ENCODE measurements at regions not wholly inside any gene's neighbourhood (a gene's known extent, or its start where the extent isn't known, plus 50 kb on each side); places are given as distances from the start of the nearest gene placed in this dataset.
A peak's percentile ranks its signal among the peaks of the same experiment; 100 is the strongest.

GRCh38 chrX:151821226-151821625 lies 86.7 kb downstream of the CNGA2 start:
- no peaks in the 10 kb centered on the region for H3K9me2 ChIP-seq (ENCODE audit: insufficient read depth, low read length)
- no peak overlapping the region for H3K4me2 ChIP-seq (ENCODE audit: low read length)
- TF ChIP-seq RAD21 (conservative IDR thresholded peaks at IDR 0.05) (no peak), POLR2AphosphoS5 (IDR thresholded peaks at IDR 0.05) (no peak), EZH2 (IDR thresholded peaks at IDR 0.05; ENCODE audit: borderline replicate concordance, insufficient read depth, low read length, poor library complexity, severe bottlenecking) (no peak), REST (IDR thresholded peaks at IDR 0.05; ENCODE audit: borderline replicate concordance) (no peak), TAF1 (IDR thresholded peaks at IDR 0.05; ENCODE audit: low read depth) (no peak), MXI1 (conservative IDR thresholded peaks at IDR 0.05; ENCODE audit: poor library complexity, severe bottlenecking) (no peak), SMC3 (conservative IDR thresholded peaks at IDR 0.05; ENCODE audit: poor library complexity) (no peak)
- TF ChIP-seq, protein P1, sequence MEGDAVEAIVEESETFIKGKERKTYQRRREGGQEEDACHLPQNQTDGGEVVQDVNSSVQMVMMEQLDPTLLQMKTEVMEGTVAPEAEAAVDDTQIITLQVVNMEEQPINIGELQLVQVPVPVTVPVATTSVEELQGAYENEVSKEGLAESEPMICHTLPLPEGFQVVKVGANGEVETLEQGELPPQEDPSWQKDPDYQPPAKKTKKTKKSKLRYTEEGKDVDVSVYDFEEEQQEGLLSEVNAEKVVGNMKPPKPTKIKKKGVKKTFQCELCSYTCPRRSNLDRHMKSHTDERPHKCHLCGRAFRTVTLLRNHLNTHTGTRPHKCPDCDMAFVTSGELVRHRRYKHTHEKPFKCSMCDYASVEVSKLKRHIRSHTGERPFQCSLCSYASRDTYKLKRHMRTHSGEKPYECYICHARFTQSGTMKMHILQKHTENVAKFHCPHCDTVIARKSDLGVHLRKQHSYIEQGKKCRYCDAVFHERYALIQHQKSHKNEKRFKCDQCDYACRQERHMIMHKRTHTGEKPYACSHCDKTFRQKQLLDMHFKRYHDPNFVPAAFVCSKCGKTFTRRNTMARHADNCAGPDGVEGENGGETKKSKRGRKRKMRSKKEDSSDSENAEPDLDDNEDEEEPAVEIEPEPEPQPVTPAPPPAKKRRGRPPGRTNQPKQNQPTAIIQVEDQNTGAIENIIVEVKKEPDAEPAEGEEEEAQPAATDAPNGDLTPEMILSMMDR (IDR thresholded peaks at IDR 0.05; ENCODE audit: poor library complexity, severe bottlenecking): no peak
- H4K20me1 ChIP-seq (ENCODE audit: insufficient read depth): no peaks in the 10 kb centered on the region
- H3K9me3 ChIP-seq (ENCODE audit: low read length): no peaks in the 10 kb centered on the region
- no peaks in the 10 kb centered on the region for H3F3A ChIP-seq (ENCODE audit: insufficient read depth, low read length, poor library complexity, severe bottlenecking)
- no peak overlapping the region for H2AFZ ChIP-seq (ENCODE audit: low read depth, low read length)
- no peak overlapping the region for H3K27ac ChIP-seq (ENCODE audit: low read length)
- no peaks in the 10 kb centered on the region for H3K36me3 ChIP-seq (ENCODE audit: insufficient read depth, low read length)
- no peak overlapping the region for H3K9ac ChIP-seq (ENCODE audit: low read length)
- no peaks in the 10 kb centered on the region for H3K79me2 ChIP-seq (replicated peaks; ENCODE audit: insufficient read depth, low read length)
- no peaks in the 10 kb centered on the region for H3K27me3 ChIP-seq (ENCODE audit: insufficient read depth, low read depth, low read length)
- no peak overlapping the region for H3K4me3 ChIP-seq (ENCODE audit: low read length)

DNA sequence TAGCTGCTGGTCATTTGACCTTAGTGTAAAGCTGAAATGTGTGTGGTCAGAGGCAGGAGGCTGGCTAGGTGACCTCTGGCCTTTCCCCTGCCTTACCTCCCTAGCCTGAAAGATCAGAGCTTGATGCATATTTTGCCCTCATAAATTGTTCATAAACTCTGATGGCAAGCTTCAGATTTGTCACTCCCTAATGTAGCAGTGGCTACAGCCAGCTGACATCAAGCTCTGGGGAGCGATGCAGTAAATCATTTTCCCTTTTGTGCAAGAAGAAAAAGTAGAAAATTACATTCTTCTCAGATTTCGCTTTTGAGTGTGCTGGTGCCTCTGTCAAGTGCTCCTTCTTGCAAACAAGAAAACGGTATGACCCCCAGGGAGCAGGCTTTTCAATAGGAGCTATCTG lies 87.7 kb upstream of the MAGEA4 start:
- Histone ChIP-seq H3K27me3 (ENCODE audit: insufficient read depth, low read depth, low read length) (no peaks in the 10 kb centered on the region), H3K27ac (ENCODE audit: low read length) (peak overlapping the region; percentile 78), H3K4me2 (ENCODE audit: low read length) (no peak overlapping the region), H4K20me1 (ENCODE audit: insufficient read depth) (no peaks in the 10 kb centered on the region), H3K9ac (ENCODE audit: low read length) (no peak overlapping the region), H3F3A (ENCODE audit: insufficient read depth, low read length, poor library complexity, severe bottlenecking) (no peaks in the 10 kb centered on the region), H3K9me2 (ENCODE audit: insufficient read depth, low read length) (no peaks in the 10 kb centered on the region), H3K79me2 (replicated peaks; ENCODE audit: insufficient read depth, low read length) (no peaks in the 10 kb centered on the region), H3K9me3 (ENCODE audit: low read length) (no peaks in the 10 kb centered on the region), H3K4me3 (ENCODE audit: low read length) (no peak overlapping the region), H2AFZ (ENCODE audit: low read depth, low read length) (no peak overlapping the region), H3K36me3 (ENCODE audit: insufficient read depth, low read length) (no peaks in the 10 kb centered on the region)
- no peak for TF ChIP-seq EZH2 (IDR thresholded peaks at IDR 0.05; ENCODE audit: borderline replicate concordance, insufficient read depth, low read length, poor library complexity, severe bottlenecking)
- no peak for TF ChIP-seq TAF1 (IDR thresholded peaks at IDR 0.05; ENCODE audit: low read depth)
- TF ChIP-seq SMC3 (conservative IDR thresholded peaks at IDR 0.05; ENCODE audit: poor library complexity): no peak
- TF ChIP-seq MXI1 (conservative IDR thresholded peaks at IDR 0.05; ENCODE audit: poor library complexity, severe bottlenecking): no peak
- TF ChIP-seq RAD21 (conservative IDR thresholded peaks at IDR 0.05): no peak
- TF ChIP-seq REST (IDR thresholded peaks at IDR 0.05; ENCODE audit: borderline replicate concordance): no peak
- TF ChIP-seq EP300 (conservative IDR thresholded peaks at IDR 0.05; ENCODE audit: poor library complexity, severe bottlenecking): no peak
- no peak for TF ChIP-seq POLR2AphosphoS5 (IDR thresholded peaks at IDR 0.05)
